Dermis blood vessel endothelial cell (primary cell): ENCODE measurements at regions not wholly inside any gene's neighbourhood (a gene's known extent, or its start where the extent isn't known, plus 50 kb on each side); places are given as distances from the start of the nearest gene placed in this dataset.
"Not testable (repeated sequence)": the region's sequence is repeated elsewhere in the genome, so short reads cannot be mapped to it uniquely, and the experiment has no call there.

Source experiments
- DNase-seq: peaks from one replicate; pipeline ENCODE4 v3.0.0; 2010

GRCh38 chr18:78429127-78430108 is 550.2 kb upstream of the SALL3 start:
- no peak for DNase-seq

- DNase-seq, result no peak
Observed at GRCh38 chr18:78430131-78430758, 549.4 kb upstream of the SALL3 start.

- DNase-seq, result no peak
Observed at GRCh38 chr18:78431606-78432005, 548.0 kb upstream of the SALL3 start.

- DNase-seq, result no peak
Observed at GRCh38 chr18:78433562-78433961, 546.1 kb upstream of the SALL3 start.

- no peak for DNase-seq
Observed at GRCh38 chr18:78436110-78436509, 543.5 kb upstream of the SALL3 start.

GRCh38 chr18:78438235-78438634 is 541.4 kb upstream of the SALL3 start:
- DNase-seq, result not testable (repeated sequence)

- no peak for DNase-seq
Observed at GRCh38 chr18:78445880-78446279, 533.7 kb upstream of the SALL3 start.

GRCh38 chr18:78447211-78447610 is 532.4 kb upstream of the SALL3 start:
- no peak for DNase-seq

- DNase-seq, result no peak
Observed at GRCh38 chr18:78448106-78448505, 531.5 kb upstream of the SALL3 start.

- no peak for DNase-seq
Observed at GRCh38 chr18:78448591-78448990, 531.0 kb upstream of the SALL3 start.

- DNase-seq, result no peak
Observed at GRCh38 chr18:78454221-78454620, 525.4 kb upstream of the SALL3 start.

- no peak for DNase-seq
Observed at GRCh38 chr18:78455386-78455785, 524.2 kb upstream of the SALL3 start.

- DNase-seq, result no peak
Observed at GRCh38 chr18:78457011-78457410, 522.6 kb upstream of the SALL3 start.

- DNase-seq, result no peak
Observed at GRCh38 chr18:78457731-78458130, 521.9 kb upstream of the SALL3 start.

GRCh38 chr18:78458356-78458755 is 521.3 kb upstream of the SALL3 start:
- DNase-seq, result no peak

- DNase-seq, result no peak
Observed at GRCh38 chr18:78459668-78460067, 520.0 kb upstream of the SALL3 start.

- no peak for DNase-seq
Observed at GRCh38 chr18:78460558-78460957, 519.1 kb upstream of the SALL3 start.

GRCh38 chr18:78473563-78473962 is 506.1 kb upstream of the SALL3 start:
- DNase-seq, result no peak

GRCh38 chr18:78477840-78478239 is 501.8 kb upstream of the SALL3 start:
- DNase-seq, result no peak

- no peak for DNase-seq
Observed at GRCh38 chr18:78479443-78479842, 500.2 kb upstream of the SALL3 start.

GRCh38 chr18:78480262-78481054 is 499.2 kb upstream of the SALL3 start:
- DNase-seq, result no peak

GRCh38 chr18:78482378-78482777 is 497.2 kb upstream of the SALL3 start:
- no peak for DNase-seq

GRCh38 chr18:78487649-78488048 is 492.0 kb upstream of the SALL3 start:
- no peak for DNase-seq
